NB4 (cell line): ENCODE measurements at regions not wholly inside any gene's neighbourhood (a gene's known extent, or its start where the extent isn't known, plus 50 kb on each side); places are given as distances from the start of the nearest gene placed in this dataset.

Experiments
- DNase-seq: peaks from one replicate; pipeline ENCODE4 v3.0.0; 2010; ENCODE audit warnings: low read depth
- H3K4me3 ChIP-seq: one replicate; pipeline ENCODE4 v1.5.1; 2011; ENCODE audit warnings: mild to moderate bottlenecking, low read depth, low read length, moderate library complexity
- MYC ChIP-seq: IDR thresholded peaks from 2 replicates; pipeline ENCODE4 v1.6.1; 2011; ENCODE audit warnings: low read depth, low read length
- POLR2A ChIP-seq: IDR thresholded peaks from 2 replicates; pipeline ENCODE4 v1.6.1; 2011; ENCODE audit warnings: mild to moderate bottlenecking; ENCODE audit not compliant: insufficient read length; ENCODE audit errors: extremely low read depth
- TF ChIP-seq, protein P1 (sequence below): IDR thresholded peaks from 2 replicates; pipeline ENCODE4 v1.6.1; 2011; ENCODE audit warnings: low read depth, low read length
- TF ChIP-seq, protein P2 (sequence below): IDR thresholded peaks from one replicate; pipeline ENCODE4 v1.5.1; 2012; ENCODE audit warnings: low read depth, low read length

DNA sequence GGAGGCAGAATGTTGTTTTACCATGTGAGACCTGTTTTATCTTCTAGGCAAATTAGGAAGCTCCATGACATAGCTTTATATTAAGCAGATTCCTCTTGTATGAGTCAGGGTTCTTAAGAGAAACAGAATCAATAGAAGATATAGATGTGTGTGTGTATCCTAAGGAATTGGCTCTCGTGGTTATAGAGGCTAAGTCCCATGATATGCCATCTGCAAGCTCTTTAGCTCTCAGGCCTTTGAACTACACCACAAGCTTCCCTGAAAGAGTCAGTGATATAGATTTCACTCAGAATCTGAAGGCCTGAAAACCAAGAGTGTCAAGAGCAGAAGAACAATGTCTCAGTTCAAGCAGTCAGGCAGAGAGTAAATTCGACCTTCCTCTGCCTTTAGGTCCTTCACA, 365.8 kb upstream of the ZNF608 start:
- H3K4me3 ChIP-seq: no peak overlapping the region
- TF ChIP-seq, protein P1, sequence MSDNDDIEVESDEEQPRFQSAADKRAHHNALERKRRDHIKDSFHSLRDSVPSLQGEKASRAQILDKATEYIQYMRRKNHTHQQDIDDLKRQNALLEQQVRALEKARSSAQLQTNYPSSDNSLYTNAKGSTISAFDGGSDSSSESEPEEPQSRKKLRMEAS: no peak
- no peak for TF ChIP-seq MYC
- TF ChIP-seq POLR2A: no peak
- TF ChIP-seq, protein P2, sequence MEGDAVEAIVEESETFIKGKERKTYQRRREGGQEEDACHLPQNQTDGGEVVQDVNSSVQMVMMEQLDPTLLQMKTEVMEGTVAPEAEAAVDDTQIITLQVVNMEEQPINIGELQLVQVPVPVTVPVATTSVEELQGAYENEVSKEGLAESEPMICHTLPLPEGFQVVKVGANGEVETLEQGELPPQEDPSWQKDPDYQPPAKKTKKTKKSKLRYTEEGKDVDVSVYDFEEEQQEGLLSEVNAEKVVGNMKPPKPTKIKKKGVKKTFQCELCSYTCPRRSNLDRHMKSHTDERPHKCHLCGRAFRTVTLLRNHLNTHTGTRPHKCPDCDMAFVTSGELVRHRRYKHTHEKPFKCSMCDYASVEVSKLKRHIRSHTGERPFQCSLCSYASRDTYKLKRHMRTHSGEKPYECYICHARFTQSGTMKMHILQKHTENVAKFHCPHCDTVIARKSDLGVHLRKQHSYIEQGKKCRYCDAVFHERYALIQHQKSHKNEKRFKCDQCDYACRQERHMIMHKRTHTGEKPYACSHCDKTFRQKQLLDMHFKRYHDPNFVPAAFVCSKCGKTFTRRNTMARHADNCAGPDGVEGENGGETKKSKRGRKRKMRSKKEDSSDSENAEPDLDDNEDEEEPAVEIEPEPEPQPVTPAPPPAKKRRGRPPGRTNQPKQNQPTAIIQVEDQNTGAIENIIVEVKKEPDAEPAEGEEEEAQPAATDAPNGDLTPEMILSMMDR: no peak
- no peak for DNase-seq

DNA sequence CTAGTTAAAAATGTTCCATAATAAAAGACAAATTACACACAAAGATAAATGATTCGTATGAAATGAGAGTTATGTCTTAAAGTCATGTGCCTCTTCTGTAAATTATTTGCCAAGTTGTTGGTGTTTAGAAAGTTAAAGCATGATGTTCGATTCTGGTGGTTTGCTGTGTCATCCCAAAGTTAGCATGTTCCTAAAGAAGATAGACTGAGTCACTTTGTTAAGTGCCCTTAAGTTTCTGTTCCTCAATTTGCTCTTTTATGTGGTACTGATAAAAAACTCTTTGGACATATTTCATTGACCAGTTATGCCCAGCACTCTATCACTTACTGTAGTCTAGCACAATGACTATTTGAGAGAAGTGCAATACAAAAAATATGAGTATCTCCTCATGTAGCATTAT, 366.9 kb upstream of the ZNF608 start:
- DNase-seq: peak; percentile 4
- TF ChIP-seq, protein P1: no peak
- TF ChIP-seq POLR2A (no peak), MYC (no peak)
- TF ChIP-seq, protein P2: no peak
- H3K4me3 ChIP-seq: no peak overlapping the region

DNA sequence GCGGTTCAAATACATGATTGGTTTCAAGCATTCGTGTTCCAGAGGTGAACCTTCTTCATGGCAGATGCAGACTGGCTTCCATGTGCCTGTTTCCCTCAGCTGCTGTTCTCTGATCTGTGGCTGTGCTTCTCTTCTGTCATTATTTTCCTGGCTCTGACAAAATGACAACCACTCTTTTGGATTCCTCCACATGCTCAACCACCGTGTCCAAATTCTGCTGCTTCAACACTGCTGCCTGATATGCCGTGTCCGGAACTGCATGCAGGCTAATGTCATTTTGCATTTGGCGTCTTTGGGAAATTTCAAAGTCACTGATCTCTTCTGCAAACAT, 368.7 kb upstream of the ZNF608 start:
- no peak for DNase-seq
- no peak overlapping the region for H3K4me3 ChIP-seq
- no peak for TF ChIP-seq MYC
- TF ChIP-seq, protein P2: no peak
- no peak for TF ChIP-seq POLR2A
- TF ChIP-seq, protein P1: no peak

DNA sequence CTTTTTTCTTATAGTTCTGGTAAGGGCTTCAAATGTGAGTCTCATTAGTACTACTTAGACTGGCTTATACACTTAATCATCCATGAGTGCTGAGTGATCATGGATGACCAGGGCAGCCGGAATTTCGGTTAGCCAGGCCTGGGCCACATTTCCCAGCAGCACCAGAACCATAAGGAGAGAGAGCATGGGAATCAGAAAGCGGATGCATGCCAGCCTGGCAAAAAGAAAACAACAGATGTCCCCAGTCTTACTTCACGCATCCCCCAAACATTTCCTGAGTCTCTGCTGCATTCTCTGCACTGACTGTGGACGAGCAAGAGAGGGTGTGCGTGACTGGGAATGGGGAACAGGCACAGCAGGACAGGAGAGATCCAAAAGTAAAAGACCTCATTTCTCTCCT, 371.1 kb upstream of the ZNF608 start:
- no peak overlapping the region for H3K4me3 ChIP-seq
- no peak for DNase-seq
- TF ChIP-seq MYC (no peak), POLR2A (no peak)
- TF ChIP-seq, protein P2: no peak
- TF ChIP-seq, protein P1: no peak

DNA sequence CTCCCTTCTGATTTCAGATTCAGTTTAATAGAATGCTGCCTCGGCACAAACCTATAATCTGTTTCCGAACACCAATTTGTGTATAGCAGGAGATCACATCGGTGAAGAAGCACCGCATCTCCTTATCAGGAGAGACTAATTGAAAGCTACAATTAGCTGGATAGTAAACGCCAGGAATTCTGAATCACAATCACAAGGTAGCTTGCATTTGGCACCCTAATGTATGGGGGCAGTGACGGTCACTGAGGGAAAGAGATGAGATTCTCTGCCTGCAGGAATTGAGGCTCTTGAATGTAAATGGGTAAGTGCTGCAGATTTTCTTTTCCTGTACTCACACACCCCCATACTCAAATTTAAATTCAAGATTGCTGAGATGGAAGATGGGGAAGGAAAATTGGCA, 373.6 kb upstream of the ZNF608 start:
- H3K4me3 ChIP-seq: no peak overlapping the region
- TF ChIP-seq, protein P1: no peak
- TF ChIP-seq POLR2A: no peak
- TF ChIP-seq MYC: no peak
- TF ChIP-seq, protein P2: no peak
- no peak for DNase-seq
